Esophagus squamous epithelium (tissue), 5 donors: ENCODE measurements at regions not wholly inside any gene's neighbourhood (a gene's known extent, or its start where the extent isn't known, plus 50 kb on each side); places are given as distances from the start of the nearest gene placed in this dataset.
A peak's percentile ranks its signal among the peaks of the same experiment; 100 is the strongest.
"Not testable (repeated sequence)": the region's sequence is repeated elsewhere in the genome, so short reads cannot be mapped to it uniquely, and the experiment has no call there.

Experiments used
- DNase-seq: peaks from one replicate; lab custom pipeline; 2025; lab: John Stamatoyannopoulos, UW
- H3K27ac ChIP-seq, 4 donors: fragments of 200-600 bp; sonication (generic); one replicate each; pipeline ENCODE4 v1.5.1; 2016 to 2019; ENCODE audit warnings: mild to moderate bottlenecking in 1 of 4
- H3K27me3 ChIP-seq, 4 donors: fragments of 200-600 bp; sonication (generic); 1 replicate in 3 of 4; 2 replicates in 1 of 4; pipeline versions ENCODE4 v1.5.1 to v1.6.0; 2017 to 2021; ENCODE audit warnings: antibody characterized with exemption in 1 of 4
- H3K36me3 ChIP-seq, 3 donors: fragments of 200-600 bp; sonication (generic); one replicate each; pipeline ENCODE4 v1.5.1; 2016 to 2019
- H3K4me1 ChIP-seq, 3 donors: fragments of 200-600 bp; sonication (generic); one replicate each; pipeline ENCODE4 v1.5.1; 2017 to 2019
- H3K4me3 ChIP-seq, 4 donors: fragments of 200-600 bp; sonication (generic); 1 replicate in 3 of 4; 2 replicates in 1 of 4; pipeline ENCODE4 v1.5.1; 2016 to 2019; ENCODE audit warnings: mild to moderate bottlenecking in 2 of 4, moderate library complexity in 1 of 4
- H3K9me3 ChIP-seq, 3 donors: fragments of 200-600 bp; sonication (generic); one replicate each; pipeline ENCODE4 v1.5.1; 2016 to 2019
- CTCF ChIP-seq, 6 experiments: fragments of 450-650 bp in 4 of 6; fragments of 200-600 bp in 2 of 6; sonication (generic) in 2 of 6; IDR thresholded peaks; one replicate each; pipeline ENCODE4 v1.5.1; 2016 to 2019; ENCODE audit warnings: antibody characterized with exemption in 6 of 6, mild to moderate bottlenecking in 4 of 6, moderate library complexity in 4 of 6
- POLR2A ChIP-seq, 4 donors: fragments of 450-650 bp; IDR thresholded peaks; one replicate each; pipeline ENCODE4 v1.6.1; 2017; ENCODE audit warnings: antibody characterized with exemption in 4 of 4, mild to moderate bottlenecking in 4 of 4, moderate library complexity in 3 of 4
- WGBS, 2 donors: methylation state at CpG; one replicate each; pipeline ENCODE4 v1.1.5; 2018; 5-methylcytosine and 5-hydroxymethylcytosine counted together
- intact Hi-C: fragments of 100-400 bp; cut with DNase I; formaldehyde crosslinking; loops from one replicate; pipeline ENCODE4 v1.15.0; 2022
- donor health status: DM: yes; HTN: yes; CAD: no.

- no peak overlapping the region for H3K27ac ChIP-seq
- no peaks in the 10 kb centered on the region for H3K36me3 ChIP-seq
- TF ChIP-seq CTCF (IDR thresholded peaks at IDR 0.05) (no peak), POLR2A (IDR thresholded peaks at IDR 0.05) (no peak)
- peaks cover 0 to 3% (median 0%) of the 10 kb centered on the region in 3 donors for H3K4me1 ChIP-seq
- no peaks in the 10 kb centered on the region for H3K27me3 ChIP-seq
- intact Hi-C loops, result no loop called here
- H3K4me3 ChIP-seq, result no peak overlapping the region
- DNase-seq, result no peak
- 75 to 91% methylated on average over 6 of the region's 6 CpGs for WGBS, 2 donors
- H3K9me3 ChIP-seq, result peaks cover 0 to 3% (median 2%) of the 10 kb centered on the region in 3 donors
Measured at GRCh38 chr14:89688507-89689211, 265.9 kb downstream of the EFCAB11 start.

- H3K9me3 ChIP-seq, DNase-seq, H3K27me3 ChIP-seq, H3K4me3 ChIP-seq, H3K27ac ChIP-seq, intact Hi-C loops, H3K36me3 ChIP-seq, H3K4me1 ChIP-seq: not testable (repeated sequence)
- WGBS, 2 donors, result 50 to 60% methylated on average over 3 of the region's 3 CpGs
Measured at GRCh38 chr14:89687129-89687528, 267.4 kb downstream of the EFCAB11 start.

GRCh38 chr14:89684139-89684538 is 267.1 kb upstream of the FOXN3 start:
- WGBS, 2 donors, result 90 to 99% methylated on average over 4 of the region's 4 CpGs
- no peaks in the 10 kb centered on the region for H3K36me3 ChIP-seq
- H3K4me3 ChIP-seq, result no peak overlapping the region
- H3K27me3 ChIP-seq, result no peaks in the 10 kb centered on the region
- H3K9me3 ChIP-seq, result peaks cover 0 to 4% (median 3%) of the 10 kb centered on the region in 3 donors
- DNase-seq, result no peak
- intact Hi-C loops, result no loop called here
- H3K4me1 ChIP-seq, result peaks cover 0 to 8% (median 0%) of the 10 kb centered on the region in 3 donors
- no peak overlapping the region for H3K27ac ChIP-seq
- TF ChIP-seq CTCF (IDR thresholded peaks at IDR 0.05) (no peak), POLR2A (IDR thresholded peaks at IDR 0.05) (no peak)

GRCh38 chr14:89681086-89682018 is 264.3 kb upstream of the FOXN3 start:
- no peak for DNase-seq
- H3K4me3 ChIP-seq, result no peak overlapping the region
- intact Hi-C loops, result no loop called here
- peaks cover 0 to 4% (median 3%) of the 10 kb centered on the region in 3 donors for H3K9me3 ChIP-seq
- 48 to 57% methylated on average over 9 of the region's 9 CpGs for WGBS, 2 donors
- H3K4me1 ChIP-seq, result peaks cover 0 to 8% (median 0%) of the 10 kb centered on the region in 3 donors
- TF ChIP-seq POLR2A (IDR thresholded peaks at IDR 0.05) (no peak), CTCF (IDR thresholded peaks at IDR 0.05) (no peak)
- H3K27ac ChIP-seq, result peak overlapping the region in 2 of 4 donors; percentile 38 to 50
- H3K27me3 ChIP-seq, result no peaks in the 10 kb centered on the region
- no peaks in the 10 kb centered on the region for H3K36me3 ChIP-seq

- DNase-seq, result no peak
- TF ChIP-seq CTCF (IDR thresholded peaks at IDR 0.05) (no peak), POLR2A (IDR thresholded peaks at IDR 0.05) (no peak)
- Histone ChIP-seq H3K4me3 (no peak overlapping the region), H3K9me3 (peaks cover 0 to 4% (median 3%) of the 10 kb centered on the region in 3 donors), H3K36me3 (no peaks in the 10 kb centered on the region), H3K4me1 (peaks cover 0 to 8% (median 3%) of the 10 kb centered on the region in 3 donors), H3K27me3 (no peaks in the 10 kb centered on the region), H3K27ac (no peak overlapping the region)
- WGBS, 2 donors, result 76 to 78% methylated on average over 4 of the region's 4 CpGs
- intact Hi-C loops, result no loop called here
Measured at GRCh38 chr14:89680156-89680555, 263.1 kb upstream of the FOXN3 start.
